WTC11 (cell line): ENCODE measurements at regions not wholly inside any gene's neighbourhood (a gene's known extent, or its start where the extent isn't known, plus 50 kb on each side); places are given as distances from the start of the nearest gene placed in this dataset.

Source experiments
- ATAC-seq: fragments of 200-7000 bp; cut with Tn5 transposase; 2 replicates; pipeline ENCODE4 v1.10.0; 2021; ENCODE audit warnings: mild to moderate bottlenecking, moderate library complexity
- CTCF ChIA-PET: fragments of 300-600 bp; sonication (Branson Sonifier 250); formaldehyde crosslinking; loops from one replicate; lab custom pipeline; 2021; ENCODE audit warnings: antibody characterized with exemption; lab: Charles Lee
- POLR2A ChIA-PET: fragments of 350-600 bp; sonication (Branson Sonifier 250); formaldehyde crosslinking; loops from one replicate; lab custom pipeline; 2021; ENCODE audit warnings: antibody characterized with exemption; lab: Charles Lee
- DNase-seq: peaks from one replicate; pipeline ENCODE4 v3.0.0; 2021; ENCODE audit warnings: low spot score
- H3K27ac Mint-ChIP-seq: 2 replicates; pipeline ENCODE4 v1.8.0; 2021; ENCODE audit warnings: mixed read lengths
- H3K27me3 Mint-ChIP-seq: 2 replicates; pipeline ENCODE4 v1.8.0; 2021; ENCODE audit warnings: low read depth, mild to moderate bottlenecking, moderate library complexity, mixed read lengths
- H3K36me3 Mint-ChIP-seq: 2 replicates; pipeline ENCODE4 v1.8.0; 2021; ENCODE audit warnings: mixed read lengths
- H3K4me1 Mint-ChIP-seq: 2 replicates; pipeline ENCODE4 v1.8.0; 2022; ENCODE audit warnings: mixed read lengths
- H3K4me3 Mint-ChIP-seq: 2 replicates; pipeline ENCODE4 v1.8.0; 2021; ENCODE audit warnings: mild to moderate bottlenecking, moderate library complexity, mixed read lengths
- H3K9me3 Mint-ChIP-seq: 2 replicates; pipeline ENCODE4 v1.8.0; 2021; ENCODE audit warnings: mixed read lengths
- CREM ChIP-seq: sonication (generic); formaldehyde crosslinking; IDR thresholded peaks from 2 replicates; pipeline ENCODE4 v1.8.1; 2022; ENCODE audit warnings: mild to moderate bottlenecking, missing genetic modification reagents, moderate library complexity
- EMX1 ChIP-seq: fragments of 250-450 bp; sonication (Bioruptor Pico); IDR thresholded peaks from 2 replicates; pipeline ENCODE4 v1.8.0; 2021; ENCODE audit warnings: mild to moderate bottlenecking
- FOXJ3 ChIP-seq: sonication (generic); formaldehyde crosslinking; IDR thresholded peaks from 2 replicates; pipeline ENCODE4 v1.9.0; 2021; ENCODE audit warnings: missing genetic modification reagents, mild to moderate bottlenecking, borderline replicate concordance
- FOXK1 ChIP-seq: sonication (generic); formaldehyde crosslinking; IDR thresholded peaks from 2 replicates; pipeline ENCODE4 v1.8.0; 2022; ENCODE audit warnings: mild to moderate bottlenecking, moderate library complexity, missing genetic modification reagents
- HMGA2 ChIP-seq: fragments of 250-450 bp; sonication (Bioruptor Pico); IDR thresholded peaks from 2 replicates; pipeline ENCODE4 v1.4.0; 2021; ENCODE audit warnings: mild to moderate bottlenecking, moderate library complexity
- JUN ChIP-seq: sonication (generic); formaldehyde crosslinking; IDR thresholded peaks from 2 replicates; pipeline ENCODE4 v1.8.0; 2023; ENCODE audit warnings: mild to moderate bottlenecking, missing genetic modification reagents
- NFE2L1 ChIP-seq: sonication (generic); formaldehyde crosslinking; IDR thresholded peaks from 2 replicates; pipeline ENCODE4 v1.8.1; 2023; ENCODE audit warnings: missing genetic modification reagents
- RELA ChIP-seq: sonication (generic); formaldehyde crosslinking; IDR thresholded peaks from 2 replicates; pipeline ENCODE4 v1.8.1; 2022; ENCODE audit warnings: missing genetic modification reagents, mild to moderate bottlenecking, borderline replicate concordance
- ZNF396 ChIP-seq: fragments of 250-450 bp; sonication (Bioruptor Pico); IDR thresholded peaks from 2 replicates; pipeline ENCODE4 v1.8.0; 2021; ENCODE audit warnings: mild to moderate bottlenecking, moderate library complexity, borderline replicate concordance
- ZNF671 ChIP-seq: fragments of 250-450 bp; sonication (Bioruptor Pico); IDR thresholded peaks from 2 replicates; pipeline ENCODE4 v1.8.0; 2021; ENCODE audit warnings: mild to moderate bottlenecking
- TF ChIP-seq, protein P1 (sequence below): sonication (generic); formaldehyde crosslinking; IDR thresholded peaks from 2 replicates; pipeline ENCODE4 v1.8.0; 2023; ENCODE audit warnings: mild to moderate bottlenecking, missing genetic modification reagents
- TF ChIP-seq, protein P2 (sequence below): sonication (generic); formaldehyde crosslinking; IDR thresholded peaks from 2 replicates; pipeline ENCODE4 v1.8.1; 2023; ENCODE audit warnings: mild to moderate bottlenecking, missing genetic modification reagents, moderate library complexity
- TF ChIP-seq, protein P3 (sequence below): sonication (generic); formaldehyde crosslinking; IDR thresholded peaks from 2 replicates; pipeline ENCODE4 v1.8.1; 2022; ENCODE audit warnings: mild to moderate bottlenecking, missing genetic modification reagents, moderate library complexity, borderline replicate concordance
- TF ChIP-seq, protein P4 (sequence below): fragments of 250-450 bp; sonication (Bioruptor Pico); IDR thresholded peaks from 2 replicates; pipeline ENCODE4 v1.9.0; 2021; ENCODE audit warnings: mild to moderate bottlenecking, borderline replicate concordance
- TF ChIP-seq, protein P5 (sequence below): sonication (generic); formaldehyde crosslinking; IDR thresholded peaks from 2 replicates; pipeline ENCODE4 v1.8.0; 2023; ENCODE audit warnings: missing genetic modification reagents
- TF ChIP-seq, protein P6 (sequence below): fragments of 250-450 bp; sonication (Bioruptor Pico); IDR thresholded peaks from 2 replicates; pipeline ENCODE4 v1.9.0; 2021; ENCODE audit warnings: moderate library complexity, mild to moderate bottlenecking, inconsistent platforms, borderline replicate concordance
- TF ChIP-seq, protein P7 (sequence below): sonication (generic); formaldehyde crosslinking; IDR thresholded peaks from 2 replicates; pipeline ENCODE4 v1.8.1; 2023; ENCODE audit warnings: mild to moderate bottlenecking, missing genetic modification reagents
- TF ChIP-seq, protein P8 (sequence below): sonication (generic); formaldehyde crosslinking; IDR thresholded peaks from 2 replicates; pipeline ENCODE4 v1.8.1; 2023; ENCODE audit warnings: mild to moderate bottlenecking, missing genetic modification reagents, moderate library complexity

DNA sequence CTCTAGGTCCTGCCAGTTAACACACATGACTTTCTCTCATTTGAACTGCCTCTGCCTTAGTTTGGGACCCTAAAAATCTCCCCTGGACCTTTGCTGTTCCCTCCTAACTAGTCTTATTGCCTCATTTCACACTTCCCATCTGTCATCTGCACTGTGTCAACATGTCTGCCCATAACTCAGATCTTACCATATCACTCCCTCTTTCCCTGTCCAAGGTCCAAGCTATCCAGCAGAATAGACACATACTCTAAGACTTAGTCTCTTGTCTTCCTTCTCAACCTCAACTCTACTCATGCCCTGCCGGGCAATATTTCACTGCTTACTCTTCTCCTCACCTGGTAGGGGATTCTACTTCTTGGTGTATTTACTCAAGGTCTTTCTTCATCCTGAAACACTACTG is 79.5 kb upstream of the DAB1 start (continued):
- TF ChIP-seq, protein P1, sequence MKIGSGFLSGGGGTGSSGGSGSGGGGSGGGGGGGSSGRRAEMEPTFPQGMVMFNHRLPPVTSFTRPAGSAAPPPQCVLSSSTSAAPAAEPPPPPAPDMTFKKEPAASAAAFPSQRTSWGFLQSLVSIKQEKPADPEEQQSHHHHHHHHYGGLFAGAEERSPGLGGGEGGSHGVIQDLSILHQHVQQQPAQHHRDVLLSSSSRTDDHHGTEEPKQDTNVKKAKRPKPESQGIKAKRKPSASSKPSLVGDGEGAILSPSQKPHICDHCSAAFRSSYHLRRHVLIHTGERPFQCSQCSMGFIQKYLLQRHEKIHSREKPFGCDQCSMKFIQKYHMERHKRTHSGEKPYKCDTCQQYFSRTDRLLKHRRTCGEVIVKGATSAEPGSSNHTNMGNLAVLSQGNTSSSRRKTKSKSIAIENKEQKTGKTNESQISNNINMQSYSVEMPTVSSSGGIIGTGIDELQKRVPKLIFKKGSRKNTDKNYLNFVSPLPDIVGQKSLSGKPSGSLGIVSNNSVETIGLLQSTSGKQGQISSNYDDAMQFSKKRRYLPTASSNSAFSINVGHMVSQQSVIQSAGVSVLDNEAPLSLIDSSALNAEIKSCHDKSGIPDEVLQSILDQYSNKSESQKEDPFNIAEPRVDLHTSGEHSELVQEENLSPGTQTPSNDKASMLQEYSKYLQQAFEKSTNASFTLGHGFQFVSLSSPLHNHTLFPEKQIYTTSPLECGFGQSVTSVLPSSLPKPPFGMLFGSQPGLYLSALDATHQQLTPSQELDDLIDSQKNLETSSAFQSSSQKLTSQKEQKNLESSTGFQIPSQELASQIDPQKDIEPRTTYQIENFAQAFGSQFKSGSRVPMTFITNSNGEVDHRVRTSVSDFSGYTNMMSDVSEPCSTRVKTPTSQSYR (CRISPR knock-in tag), result no peak
- TF ChIP-seq, protein P2, sequence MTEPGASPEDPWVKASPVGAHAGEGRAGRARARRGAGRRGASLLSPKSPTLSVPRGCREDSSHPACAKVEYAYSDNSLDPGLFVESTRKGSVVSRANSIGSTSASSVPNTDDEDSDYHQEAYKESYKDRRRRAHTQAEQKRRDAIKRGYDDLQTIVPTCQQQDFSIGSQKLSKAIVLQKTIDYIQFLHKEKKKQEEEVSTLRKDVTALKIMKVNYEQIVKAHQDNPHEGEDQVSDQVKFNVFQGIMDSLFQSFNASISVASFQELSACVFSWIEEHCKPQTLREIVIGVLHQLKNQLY (CRISPR knock-in tag), result no peak
- no peak for TF ChIP-seq FOXJ3

DNA sequence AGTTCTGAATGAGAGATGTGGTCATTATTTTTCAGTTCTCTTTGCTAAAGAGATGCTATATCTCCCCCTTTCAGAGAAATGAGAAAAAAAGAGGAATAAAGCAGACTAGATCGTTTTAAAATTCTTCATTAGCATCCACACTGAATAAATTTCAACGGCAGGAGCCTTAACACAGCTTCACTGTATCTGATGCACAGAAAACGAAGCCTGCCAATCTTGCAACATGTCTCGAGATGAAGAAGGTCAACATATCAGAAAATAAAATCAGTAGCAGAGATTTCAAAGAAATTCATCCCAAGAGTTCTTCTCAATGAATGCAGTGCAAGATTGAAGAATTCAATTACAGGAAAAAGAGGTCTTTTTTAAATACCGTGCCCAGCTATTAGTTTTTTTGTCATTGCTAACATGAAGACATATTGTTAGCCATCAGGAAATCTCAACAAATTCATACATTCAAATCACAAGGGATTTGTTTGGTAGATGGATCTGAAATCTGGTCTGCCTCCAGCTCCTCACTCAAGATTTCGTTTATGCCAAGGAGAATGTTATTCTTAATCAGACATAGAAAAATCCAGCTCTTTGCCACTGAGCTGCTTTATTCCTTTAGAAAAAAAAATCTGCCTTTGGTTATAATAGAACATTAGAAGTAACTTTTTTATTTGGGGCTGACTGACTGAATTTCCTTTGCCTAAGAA is 76.4 kb upstream of the DAB1 start:
- POLR2A ChIA-PET, result no interaction called here
- H3K4me3 Mint-ChIP-seq, result no peak overlapping the region
- no peak for DNase-seq
- CTCF ChIA-PET, result interaction anchor here (0.8 kb wide), 1 partner anchor 76 kb away, joined by 5 read pairs; the partner anchor contains the start of gene DAB1
- H3K4me1 Mint-ChIP-seq, result peaks cover 5% of the 10 kb centered on the region
- H3K36me3 Mint-ChIP-seq, result no peaks in the 10 kb centered on the region
- no peak for TF ChIP-seq ZNF671
- TF ChIP-seq, all 79 proteins: peak for 0
- Mint-ChIP-seq H3K27me3 (no peaks in the 10 kb centered on the region; the same call in 1 of the 2 replicates), H3K27ac (no peak overlapping the region), H3K9me3 (peaks cover 11% of the 10 kb centered on the region)
- no peak for ATAC-seq

DNA sequence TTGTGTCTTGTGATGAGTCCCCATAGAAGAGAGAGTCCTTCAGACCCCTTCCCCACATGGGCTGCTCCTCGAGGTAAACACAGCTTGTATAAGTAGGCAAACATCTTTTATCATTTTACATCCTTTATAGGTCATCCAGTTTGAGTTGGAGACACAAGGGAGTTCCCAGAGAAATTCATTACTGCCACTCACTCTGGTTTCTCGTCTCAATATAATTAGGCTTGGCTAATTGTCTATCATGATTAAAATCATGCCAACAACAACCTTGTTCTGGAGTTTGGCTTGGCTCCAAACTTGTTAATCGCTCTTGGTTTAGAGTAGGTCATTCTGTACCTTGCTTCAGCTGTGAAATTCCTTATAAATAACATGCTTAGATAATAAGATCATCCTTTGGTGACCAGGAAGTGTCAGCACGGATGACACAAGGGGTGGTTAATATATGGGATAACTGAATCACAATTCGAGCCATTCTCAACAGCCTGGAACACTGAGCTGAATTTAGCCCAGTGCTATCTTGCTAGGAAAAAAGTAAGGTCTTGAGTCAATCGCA is 70.7 kb upstream of the DAB1 start:
- peaks cover 15% of the 10 kb centered on the region for H3K4me1 Mint-ChIP-seq

More for the DNA sequence above, 70.7 kb upstream of the DAB1 start:
- Mint-ChIP-seq H3K27ac (no peak overlapping the region), H3K4me3 (no peak overlapping the region), H3K36me3 (no peaks in the 10 kb centered on the region), H3K27me3 (no peaks in the 10 kb centered on the region; the same call in 1 of the 2 replicates)
- ChIA-PET POLR2A (no interaction called here), CTCF (no interaction called here)
- no peak for DNase-seq
- no peak for ATAC-seq
- TF ChIP-seq, protein P3, sequence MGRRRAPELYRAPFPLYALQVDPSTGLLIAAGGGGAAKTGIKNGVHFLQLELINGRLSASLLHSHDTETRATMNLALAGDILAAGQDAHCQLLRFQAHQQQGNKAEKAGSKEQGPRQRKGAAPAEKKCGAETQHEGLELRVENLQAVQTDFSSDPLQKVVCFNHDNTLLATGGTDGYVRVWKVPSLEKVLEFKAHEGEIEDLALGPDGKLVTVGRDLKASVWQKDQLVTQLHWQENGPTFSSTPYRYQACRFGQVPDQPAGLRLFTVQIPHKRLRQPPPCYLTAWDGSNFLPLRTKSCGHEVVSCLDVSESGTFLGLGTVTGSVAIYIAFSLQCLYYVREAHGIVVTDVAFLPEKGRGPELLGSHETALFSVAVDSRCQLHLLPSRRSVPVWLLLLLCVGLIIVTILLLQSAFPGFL (CRISPR knock-in tag), result no peak
- TF ChIP-seq ZNF396 (CRISPR knock-in tag) (no peak), EMX1 (no peak), HMGA2 (CRISPR knock-in tag) (no peak), CREM (no peak), RELA (no peak), FOXK1 (no peak), JUN (CRISPR knock-in tag) (no peak), NFE2L1 (CRISPR knock-in tag) (no peak)
- TF ChIP-seq, protein P4, sequence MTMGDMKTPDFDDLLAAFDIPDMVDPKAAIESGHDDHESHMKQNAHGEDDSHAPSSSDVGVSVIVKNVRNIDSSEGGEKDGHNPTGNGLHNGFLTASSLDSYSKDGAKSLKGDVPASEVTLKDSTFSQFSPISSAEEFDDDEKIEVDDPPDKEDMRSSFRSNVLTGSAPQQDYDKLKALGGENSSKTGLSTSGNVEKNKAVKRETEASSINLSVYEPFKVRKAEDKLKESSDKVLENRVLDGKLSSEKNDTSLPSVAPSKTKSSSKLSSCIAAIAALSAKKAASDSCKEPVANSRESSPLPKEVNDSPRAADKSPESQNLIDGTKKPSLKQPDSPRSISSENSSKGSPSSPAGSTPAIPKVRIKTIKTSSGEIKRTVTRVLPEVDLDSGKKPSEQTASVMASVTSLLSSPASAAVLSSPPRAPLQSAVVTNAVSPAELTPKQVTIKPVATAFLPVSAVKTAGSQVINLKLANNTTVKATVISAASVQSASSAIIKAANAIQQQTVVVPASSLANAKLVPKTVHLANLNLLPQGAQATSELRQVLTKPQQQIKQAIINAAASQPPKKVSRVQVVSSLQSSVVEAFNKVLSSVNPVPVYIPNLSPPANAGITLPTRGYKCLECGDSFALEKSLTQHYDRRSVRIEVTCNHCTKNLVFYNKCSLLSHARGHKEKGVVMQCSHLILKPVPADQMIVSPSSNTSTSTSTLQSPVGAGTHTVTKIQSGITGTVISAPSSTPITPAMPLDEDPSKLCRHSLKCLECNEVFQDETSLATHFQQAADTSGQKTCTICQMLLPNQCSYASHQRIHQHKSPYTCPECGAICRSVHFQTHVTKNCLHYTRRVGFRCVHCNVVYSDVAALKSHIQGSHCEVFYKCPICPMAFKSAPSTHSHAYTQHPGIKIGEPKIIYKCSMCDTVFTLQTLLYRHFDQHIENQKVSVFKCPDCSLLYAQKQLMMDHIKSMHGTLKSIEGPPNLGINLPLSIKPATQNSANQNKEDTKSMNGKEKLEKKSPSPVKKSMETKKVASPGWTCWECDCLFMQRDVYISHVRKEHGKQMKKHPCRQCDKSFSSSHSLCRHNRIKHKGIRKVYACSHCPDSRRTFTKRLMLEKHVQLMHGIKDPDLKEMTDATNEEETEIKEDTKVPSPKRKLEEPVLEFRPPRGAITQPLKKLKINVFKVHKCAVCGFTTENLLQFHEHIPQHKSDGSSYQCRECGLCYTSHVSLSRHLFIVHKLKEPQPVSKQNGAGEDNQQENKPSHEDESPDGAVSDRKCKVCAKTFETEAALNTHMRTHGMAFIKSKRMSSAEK, result no peak
- TF ChIP-seq, protein P5, sequence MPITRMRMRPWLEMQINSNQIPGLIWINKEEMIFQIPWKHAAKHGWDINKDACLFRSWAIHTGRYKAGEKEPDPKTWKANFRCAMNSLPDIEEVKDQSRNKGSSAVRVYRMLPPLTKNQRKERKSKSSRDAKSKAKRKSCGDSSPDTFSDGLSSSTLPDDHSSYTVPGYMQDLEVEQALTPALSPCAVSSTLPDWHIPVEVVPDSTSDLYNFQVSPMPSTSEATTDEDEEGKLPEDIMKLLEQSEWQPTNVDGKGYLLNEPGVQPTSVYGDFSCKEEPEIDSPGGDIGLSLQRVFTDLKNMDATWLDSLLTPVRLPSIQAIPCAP (CRISPR knock-in tag), result no peak
- TF ChIP-seq, protein P6, sequence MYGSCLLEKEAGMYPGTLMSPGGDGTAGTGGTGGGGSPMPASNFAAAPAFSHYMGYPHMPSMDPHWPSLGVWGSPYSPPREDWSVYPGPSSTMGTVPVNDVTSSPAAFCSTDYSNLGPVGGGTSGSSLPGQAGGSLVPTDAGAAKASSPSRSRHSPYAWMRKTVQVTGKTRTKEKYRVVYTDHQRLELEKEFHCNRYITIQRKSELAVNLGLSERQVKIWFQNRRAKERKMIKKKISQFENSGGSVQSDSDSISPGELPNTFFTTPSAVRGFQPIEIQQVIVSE (CRISPR knock-in tag), result no peak
- TF ChIP-seq, protein P7, sequence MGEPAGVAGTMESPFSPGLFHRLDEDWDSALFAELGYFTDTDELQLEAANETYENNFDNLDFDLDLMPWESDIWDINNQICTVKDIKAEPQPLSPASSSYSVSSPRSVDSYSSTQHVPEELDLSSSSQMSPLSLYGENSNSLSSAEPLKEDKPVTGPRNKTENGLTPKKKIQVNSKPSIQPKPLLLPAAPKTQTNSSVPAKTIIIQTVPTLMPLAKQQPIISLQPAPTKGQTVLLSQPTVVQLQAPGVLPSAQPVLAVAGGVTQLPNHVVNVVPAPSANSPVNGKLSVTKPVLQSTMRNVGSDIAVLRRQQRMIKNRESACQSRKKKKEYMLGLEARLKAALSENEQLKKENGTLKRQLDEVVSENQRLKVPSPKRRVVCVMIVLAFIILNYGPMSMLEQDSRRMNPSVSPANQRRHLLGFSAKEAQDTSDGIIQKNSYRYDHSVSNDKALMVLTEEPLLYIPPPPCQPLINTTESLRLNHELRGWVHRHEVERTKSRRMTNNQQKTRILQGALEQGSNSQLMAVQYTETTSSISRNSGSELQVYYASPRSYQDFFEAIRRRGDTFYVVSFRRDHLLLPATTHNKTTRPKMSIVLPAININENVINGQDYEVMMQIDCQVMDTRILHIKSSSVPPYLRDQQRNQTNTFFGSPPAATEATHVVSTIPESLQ (CRISPR knock-in tag), result no peak
- TF ChIP-seq, protein P8, sequence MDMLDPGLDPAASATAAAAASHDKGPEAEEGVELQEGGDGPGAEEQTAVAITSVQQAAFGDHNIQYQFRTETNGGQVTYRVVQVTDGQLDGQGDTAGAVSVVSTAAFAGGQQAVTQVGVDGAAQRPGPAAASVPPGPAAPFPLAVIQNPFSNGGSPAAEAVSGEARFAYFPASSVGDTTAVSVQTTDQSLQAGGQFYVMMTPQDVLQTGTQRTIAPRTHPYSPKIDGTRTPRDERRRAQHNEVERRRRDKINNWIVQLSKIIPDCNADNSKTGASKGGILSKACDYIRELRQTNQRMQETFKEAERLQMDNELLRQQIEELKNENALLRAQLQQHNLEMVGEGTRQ, result no peak
- TF ChIP-seq, all 79 proteins: peak for 0
- H3K9me3 Mint-ChIP-seq, result peaks cover 8% of the 10 kb centered on the region
